Breast epithelium (tissue), 3 donors: ENCODE measurements at regions not wholly inside any gene's neighbourhood (a gene's known extent, or its start where the extent isn't known, plus 50 kb on each side); places are given as distances from the start of the nearest gene placed in this dataset.

Experiments
- CTCF ChIP-seq, 3 donors: fragments of 450-650 bp; IDR thresholded peaks; one replicate each; pipeline ENCODE4 v1.5.1; 2016 to 2017; ENCODE audit warnings: antibody characterized with exemption in 3 of 3, mild to moderate bottlenecking in 3 of 3, moderate library complexity in 3 of 3
- POLR2AphosphoS5 ChIP-seq, 3 donors: sonication (generic); formaldehyde crosslinking; IDR thresholded peaks; one replicate each; pipeline ENCODE4 v1.6.1; 2017; ENCODE audit warnings: antibody characterized with exemption in 3 of 3

DNA sequence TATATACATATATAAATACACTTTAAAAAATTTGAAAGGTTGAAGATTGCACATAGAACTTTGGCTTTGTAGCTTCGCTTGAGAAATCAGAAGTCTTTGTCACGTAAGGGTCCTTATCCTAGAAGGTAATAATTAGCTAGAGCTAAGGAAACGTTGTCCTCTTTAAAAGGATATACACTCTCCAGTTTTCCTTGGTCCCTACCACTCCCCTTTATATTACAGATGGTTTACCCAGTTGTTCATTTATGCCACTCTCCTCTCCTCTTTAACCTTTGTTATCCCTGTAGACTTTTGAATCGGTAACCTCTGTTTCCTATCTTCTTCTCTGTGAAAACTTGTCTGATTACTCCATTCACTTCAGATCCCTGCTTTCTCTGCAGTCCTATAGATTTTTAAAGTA lies 1101.0 kb upstream of the SEMA6A start:
- TF ChIP-seq POLR2AphosphoS5 (IDR thresholded peaks at IDR 0.05) (no peak), CTCF (IDR thresholded peaks at IDR 0.05) (no peak)
